ENCODE measurements at regions not wholly inside any gene's neighbourhood (a gene's known extent, or its start where the extent isn't known, plus 50 kb on each side); places are given as distances from the start of the nearest gene placed in this dataset.

DNA sequence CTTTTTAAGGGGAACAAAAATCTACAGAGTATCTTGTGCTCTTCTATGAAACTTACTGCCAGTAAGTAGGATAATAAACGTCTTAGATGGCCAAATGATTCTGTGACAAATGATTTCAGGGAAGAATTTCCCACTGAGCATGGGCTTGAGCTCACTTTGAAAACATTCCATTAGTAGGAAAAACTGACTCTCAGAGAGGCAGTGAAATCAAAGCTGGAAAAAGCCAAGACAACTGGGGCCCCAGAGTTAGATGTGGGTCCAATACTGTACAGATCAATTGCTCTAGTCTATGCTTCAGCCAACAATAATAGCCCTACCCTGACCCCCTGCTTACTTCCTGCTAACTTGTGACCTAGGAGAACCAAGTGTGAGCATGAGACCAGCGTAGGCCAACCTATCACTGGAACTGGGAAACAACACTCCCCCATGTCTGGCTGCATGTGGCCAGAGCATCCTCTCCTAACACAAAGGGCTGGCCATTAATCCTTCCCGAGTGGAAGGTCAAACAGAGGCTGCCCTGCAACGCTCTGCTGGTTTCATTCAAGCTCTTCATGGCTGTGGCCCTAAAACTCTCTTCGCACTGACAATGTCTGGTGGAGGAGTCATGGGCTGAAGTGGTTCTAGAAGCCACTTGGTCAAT lies 68.8 kb downstream of the FOXB1 start:
- TF ChIP-seq, protein P1, sequence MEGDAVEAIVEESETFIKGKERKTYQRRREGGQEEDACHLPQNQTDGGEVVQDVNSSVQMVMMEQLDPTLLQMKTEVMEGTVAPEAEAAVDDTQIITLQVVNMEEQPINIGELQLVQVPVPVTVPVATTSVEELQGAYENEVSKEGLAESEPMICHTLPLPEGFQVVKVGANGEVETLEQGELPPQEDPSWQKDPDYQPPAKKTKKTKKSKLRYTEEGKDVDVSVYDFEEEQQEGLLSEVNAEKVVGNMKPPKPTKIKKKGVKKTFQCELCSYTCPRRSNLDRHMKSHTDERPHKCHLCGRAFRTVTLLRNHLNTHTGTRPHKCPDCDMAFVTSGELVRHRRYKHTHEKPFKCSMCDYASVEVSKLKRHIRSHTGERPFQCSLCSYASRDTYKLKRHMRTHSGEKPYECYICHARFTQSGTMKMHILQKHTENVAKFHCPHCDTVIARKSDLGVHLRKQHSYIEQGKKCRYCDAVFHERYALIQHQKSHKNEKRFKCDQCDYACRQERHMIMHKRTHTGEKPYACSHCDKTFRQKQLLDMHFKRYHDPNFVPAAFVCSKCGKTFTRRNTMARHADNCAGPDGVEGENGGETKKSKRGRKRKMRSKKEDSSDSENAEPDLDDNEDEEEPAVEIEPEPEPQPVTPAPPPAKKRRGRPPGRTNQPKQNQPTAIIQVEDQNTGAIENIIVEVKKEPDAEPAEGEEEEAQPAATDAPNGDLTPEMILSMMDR (conservative IDR thresholded peaks at IDR 0.05; ENCODE audit: low read length): no peak
- TF ChIP-seq EZH2phosphoT487 (IDR thresholded peaks at IDR 0.05; ENCODE audit: borderline replicate concordance): no peak

All from Loucy (cell line).